Fibroblast of lung (primary cell): ENCODE measurements at regions not wholly inside any gene's neighbourhood (a gene's known extent, or its start where the extent isn't known, plus 50 kb on each side); places are given as distances from the start of the nearest gene placed in this dataset.

Source experiments
- DNase-seq, 2 donors: peaks; one replicate each; pipeline versions ENCODE4 v3.0.0 to v3.0.0-alpha.2; 2010; ENCODE audit warnings: low read depth in 2 of 2
- H2AFZ ChIP-seq: 2 replicates; pipeline ENCODE4 v1.5.1; 2012; ENCODE audit warnings: low read length, control low read depth, inconsistent platforms
- H3K27ac ChIP-seq: 2 replicates; pipeline ENCODE4 v1.5.1; 2011; ENCODE audit warnings: low read length, control low read depth; ENCODE audit not compliant: insufficient read depth
- H3K27me3 ChIP-seq: 2 replicates; pipeline ENCODE4 v1.5.1; 2011; ENCODE audit warnings: mild to moderate bottlenecking, low read length; ENCODE audit not compliant: control insufficient read depth, insufficient read depth
- H3K36me3 ChIP-seq: 2 replicates; pipeline ENCODE4 v1.5.1; 2011; ENCODE audit warnings: low read length; ENCODE audit not compliant: control insufficient read depth, insufficient read depth
- H3K4me1 ChIP-seq: 2 replicates; pipeline ENCODE4 v1.5.1; 2011; ENCODE audit warnings: low read length; ENCODE audit not compliant: control insufficient read depth, insufficient read depth; ENCODE audit errors: extremely low read depth
- H3K4me2 ChIP-seq: 2 replicates; pipeline ENCODE4 v1.5.1; 2011; ENCODE audit warnings: low read length, control low read depth; ENCODE audit not compliant: insufficient read depth; ENCODE audit errors: extremely low read depth
- H3K4me3 ChIP-seq, 4 experiments: fragments of 200-600 bp in 1 of 4; sonication (generic) in 1 of 4; replicated peaks in 1 of 4; 2 replicates each; pipeline ENCODE4 v1.5.1; 2011 to 2016; ENCODE audit warnings: low read length in 4 of 4, low read depth in 3 of 4, mild to moderate bottlenecking in 3 of 4, control low read depth in 2 of 4, inconsistent platforms in 1 of 4, mixed read lengths in 1 of 4; ENCODE audit not compliant: insufficient read depth in 1 of 4; ENCODE audit errors: control extremely low read depth in 1 of 4
- H3K79me2 ChIP-seq: 2 replicates; pipeline ENCODE4 v1.5.1; 2012; ENCODE audit warnings: mild to moderate bottlenecking, low read length, inconsistent platforms; ENCODE audit not compliant: control insufficient read depth, insufficient read depth
- H3K9ac ChIP-seq: 2 replicates; pipeline ENCODE4 v1.5.1; 2011; ENCODE audit warnings: mild to moderate bottlenecking, low read length, control low read depth; ENCODE audit not compliant: insufficient read depth
- H3K9me3 ChIP-seq: 2 replicates; pipeline ENCODE4 v1.5.1; 2012; ENCODE audit warnings: low read depth, low read length; ENCODE audit not compliant: control insufficient read depth, insufficient read depth
- H4K20me1 ChIP-seq: 2 replicates; pipeline ENCODE4 v1.5.1; 2011; ENCODE audit warnings: low read length; ENCODE audit not compliant: control insufficient read depth, insufficient read depth; ENCODE audit errors: extremely low read depth
- CTCF ChIP-seq, 2 donors: IDR thresholded peaks in 1 of 2; conservative IDR thresholded peaks in 1 of 2; 1 replicate in 1 of 2; 2 replicates in 1 of 2; pipeline ENCODE4 v1.5.1; 2011 to 2012; ENCODE audit warnings: low read length in 2 of 2, control low read depth in 1 of 2, inconsistent platforms in 1 of 2, low read depth in 1 of 2, mild to moderate bottlenecking in 1 of 2
- EZH2 ChIP-seq: IDR thresholded peaks from 2 replicates; pipeline ENCODE4 v1.5.1; 2012; ENCODE audit warnings: low read length, control low read depth, mild to moderate bottlenecking; ENCODE audit errors: missing control alignments

- no peak for TF ChIP-seq EZH2
- TF ChIP-seq CTCF (conservative IDR thresholded peaks at IDR 0.05 in 1 of 2, IDR thresholded peaks at IDR 0.05 in 1 of 2; ENCODE audit: low read depth in 1 of 2, low read length in 2 of 2): no peak
- Histone ChIP-seq H3K4me3 (no peak overlapping the region), H3K27me3 (no peaks in the 10 kb centered on the region), H3K9me3 (no peaks in the 10 kb centered on the region), H3K79me2 (no peaks in the 10 kb centered on the region), H3K4me1 (peaks cover 19% of the 10 kb centered on the region), H3K36me3 (no peaks in the 10 kb centered on the region), H3K9ac (no peak overlapping the region), H2AFZ (peak overlapping the region; percentile 64), H3K4me2 (no peak overlapping the region), H3K27ac (peak overlapping the region; percentile 4), H4K20me1 (no peaks in the 10 kb centered on the region)
- DNase-seq: peak in 1 of 2 donors; percentile 71
Observed at GRCh38 chr12:47017901-47018475, 61.4 kb upstream of the PCED1B start.

GRCh38 chr12:47020211-47020821 is 59.1 kb upstream of the PCED1B start:
- no peaks in the 10 kb centered on the region for H3K79me2 ChIP-seq
- H3K9me3 ChIP-seq: no peaks in the 10 kb centered on the region
- no peak overlapping the region for H2AFZ ChIP-seq
- DNase-seq: no peak
- H3K36me3 ChIP-seq: no peaks in the 10 kb centered on the region
- H3K4me1 ChIP-seq: peaks cover 15% of the 10 kb centered on the region
- no peak overlapping the region for H3K4me2 ChIP-seq
- no peak overlapping the region for H3K27ac ChIP-seq
- no peak overlapping the region for H3K4me3 ChIP-seq
- no peaks in the 10 kb centered on the region for H4K20me1 ChIP-seq
- no peak overlapping the region for H3K9ac ChIP-seq
- no peaks in the 10 kb centered on the region for H3K27me3 ChIP-seq
- TF ChIP-seq EZH2 (no peak), CTCF (conservative IDR thresholded peaks at IDR 0.05 in 1 of 2, IDR thresholded peaks at IDR 0.05 in 1 of 2; ENCODE audit: low read depth in 1 of 2, low read length in 2 of 2) (no peak)

GRCh38 chr12:47021298-47021697 is 58.1 kb upstream of the PCED1B start:
- H2AFZ ChIP-seq: no peak overlapping the region
- H3K9me3 ChIP-seq: no peaks in the 10 kb centered on the region
- H3K36me3 ChIP-seq: no peaks in the 10 kb centered on the region
- H3K4me2 ChIP-seq: no peak overlapping the region
- H3K9ac ChIP-seq: no peak overlapping the region
- H3K27me3 ChIP-seq: no peaks in the 10 kb centered on the region
- H4K20me1 ChIP-seq: no peaks in the 10 kb centered on the region
- TF ChIP-seq CTCF (conservative IDR thresholded peaks at IDR 0.05 in 1 of 2, IDR thresholded peaks at IDR 0.05 in 1 of 2; ENCODE audit: low read depth in 1 of 2, low read length in 2 of 2): peak; percentile 51 to 68
- TF ChIP-seq EZH2: no peak
- H3K27ac ChIP-seq: no peak overlapping the region
- no peaks in the 10 kb centered on the region for H3K79me2 ChIP-seq
- no peak overlapping the region for H3K4me3 ChIP-seq
- DNase-seq: peak; percentile 86 to 94
- peaks cover 15% of the 10 kb centered on the region for H3K4me1 ChIP-seq
